SKM-1 treated with dmso at 0.1 percent for 144 hours (cell line): ENCODE measurements at regions not wholly inside any gene's neighbourhood (a gene's known extent, or its start where the extent isn't known, plus 50 kb on each side); places are given as distances from the start of the nearest gene placed in this dataset.

ENCODE experiments used
- DNase-seq: peaks from one replicate; lab custom pipeline; 2025; ENCODE audit not compliant: unreplicated experiment; lab: John Stamatoyannopoulos, UW

DNA sequence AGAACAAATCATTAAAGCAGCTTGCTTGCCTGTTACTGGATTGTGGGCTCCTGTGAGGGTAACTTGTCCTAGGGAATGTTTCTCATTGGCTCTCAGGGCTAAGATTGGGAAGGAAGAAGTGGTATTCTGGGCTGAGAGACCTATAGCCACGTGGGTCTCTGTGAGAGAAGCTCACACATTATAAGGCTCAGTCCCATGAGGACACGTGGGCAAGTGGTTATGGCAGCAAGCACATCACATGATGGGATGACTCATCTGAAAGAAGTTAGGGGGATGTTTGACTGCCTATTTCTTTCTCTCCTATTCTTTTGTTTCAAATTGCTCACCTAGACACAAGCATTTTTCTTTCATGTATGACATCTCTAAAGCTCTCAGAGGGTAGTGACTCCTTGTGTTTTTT, 418.0 kb upstream of the ST6GAL2 start:
- DNase-seq, result no peak

DNA sequence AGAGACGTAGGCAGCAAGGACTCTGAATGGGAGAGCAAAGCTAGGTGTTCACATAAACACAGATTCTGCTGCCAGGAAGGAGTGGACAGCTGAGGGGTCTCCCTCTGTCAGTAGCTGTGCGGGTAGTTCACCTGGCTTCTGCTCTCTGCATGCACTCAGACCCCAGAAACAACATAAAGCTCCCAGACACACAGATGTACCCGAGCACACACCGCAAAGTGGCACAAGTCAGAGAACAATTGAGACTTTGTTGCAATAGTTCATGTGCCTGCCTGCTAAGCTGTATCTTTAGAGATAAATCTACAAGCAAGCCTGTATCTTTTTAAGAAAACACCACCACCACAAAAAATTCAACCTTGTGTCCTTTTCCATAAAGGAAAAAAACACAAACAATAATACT, 420.0 kb upstream of the ST6GAL2 start:
- no peak for DNase-seq

GRCh38 chr2:107306881-107307280, 420.9 kb upstream of the ST6GAL2 start:
- DNase-seq, result no peak

DNA sequence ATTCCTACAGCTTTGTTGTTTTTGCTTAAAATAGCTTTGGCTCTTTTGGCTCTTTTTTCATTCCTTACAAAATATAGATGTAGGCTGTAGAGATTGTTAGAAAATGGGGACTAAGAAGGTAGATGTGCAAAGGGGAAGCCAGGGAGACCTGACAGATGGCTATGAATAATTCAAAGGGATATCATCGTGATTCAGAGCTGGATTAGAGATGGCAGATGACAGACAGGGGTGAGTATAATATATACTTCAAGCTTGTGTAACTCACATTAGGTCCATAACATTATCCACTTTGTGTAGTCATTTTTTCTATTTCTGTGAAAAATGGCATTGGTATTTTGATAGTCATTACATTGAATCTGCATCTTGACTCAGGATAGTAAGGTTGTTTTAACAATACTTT, 422.9 kb upstream of the ST6GAL2 start:
- no peak for DNase-seq

DNA sequence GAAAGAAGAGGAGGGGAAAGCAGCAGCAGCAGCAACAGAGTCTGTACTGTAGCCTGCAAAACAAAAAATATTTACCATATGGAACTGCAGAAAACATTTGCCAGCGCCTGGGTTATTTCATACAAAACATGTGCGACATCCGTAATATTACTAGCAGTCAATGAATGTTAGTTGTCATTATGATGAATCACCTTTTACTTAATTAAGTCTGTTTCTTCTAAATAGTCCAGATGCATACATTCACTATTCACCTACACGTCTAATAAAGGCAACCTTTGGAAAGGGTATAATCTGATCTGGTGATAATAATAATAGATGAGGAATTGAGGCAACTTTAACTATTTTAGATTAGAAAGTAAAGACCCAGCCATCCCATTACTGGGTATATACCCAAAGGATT, 426.3 kb upstream of the ST6GAL2 start:
- DNase-seq, result no peak

- DNase-seq, result no peak
Observed at GRCh38 chr2:107313316-107313715, 427.3 kb upstream of the ST6GAL2 start.

DNA sequence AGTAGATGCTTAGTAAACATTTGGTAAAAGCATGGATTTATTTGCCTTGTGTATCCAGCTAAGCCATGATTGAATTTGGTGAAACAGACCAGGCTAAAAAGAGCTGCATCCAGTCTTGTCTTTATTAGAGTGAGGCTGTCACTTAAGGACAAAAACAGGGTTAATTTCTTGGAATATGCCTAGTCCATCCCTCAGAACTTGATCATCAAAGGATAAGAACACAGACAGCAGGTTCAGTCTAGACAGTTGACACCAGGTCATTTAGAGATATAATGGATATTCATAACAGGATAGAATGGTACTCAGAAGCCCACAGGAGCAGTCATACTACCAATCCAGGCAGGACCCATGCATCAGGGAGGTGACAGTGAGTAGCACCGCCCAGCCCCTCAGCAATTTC, 434.9 kb upstream of the ST6GAL2 start:
- DNase-seq, result no peak

DNA sequence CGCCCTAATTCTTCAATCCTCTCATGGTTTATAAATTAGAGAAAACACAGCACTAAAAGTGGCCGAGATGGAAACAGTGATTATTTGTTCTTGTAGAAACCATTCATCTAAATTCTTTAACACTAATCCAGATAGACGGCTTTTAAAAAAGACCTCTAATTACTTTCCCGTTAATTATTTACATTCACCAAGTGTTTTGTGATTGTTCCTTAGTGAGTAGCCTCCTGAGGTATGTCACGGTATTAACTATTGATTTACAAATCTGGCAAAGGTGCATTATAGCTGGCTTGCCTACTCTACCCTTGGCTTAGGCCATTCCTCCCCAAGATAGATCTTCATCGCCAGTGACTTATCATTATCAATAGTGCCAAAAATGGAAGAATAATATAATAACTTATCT, 436.4 kb upstream of the ST6GAL2 start:
- DNase-seq, result no peak

- DNase-seq, result no peak
Observed at GRCh38 chr2:107323946-107324565, 438.1 kb upstream of the ST6GAL2 start.

- no peak for DNase-seq
Observed at GRCh38 chr2:107325981-107326786, 440.2 kb upstream of the ST6GAL2 start.

- DNase-seq, result no peak
Observed at GRCh38 chr2:107334306-107334705, 448.3 kb upstream of the ST6GAL2 start.

DNA sequence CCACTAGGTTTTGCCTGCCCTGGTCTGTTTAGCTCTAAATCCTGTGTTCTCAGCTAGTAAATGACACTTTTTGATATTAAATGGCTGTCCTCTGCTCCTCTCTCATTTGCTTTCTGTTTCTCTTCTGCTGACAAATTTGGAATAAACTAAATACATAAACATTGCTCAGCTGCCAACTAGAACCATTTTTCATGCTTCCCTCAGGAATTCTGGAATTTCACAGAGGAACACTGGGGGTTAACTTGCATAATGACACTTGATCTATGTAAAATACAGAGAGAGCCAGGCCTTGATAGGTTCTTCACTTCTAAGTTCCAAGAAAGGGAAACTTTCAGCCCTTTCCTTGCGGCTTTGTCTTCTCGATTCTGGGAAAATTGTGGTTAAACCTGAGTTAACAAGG, 450.6 kb upstream of the ST6GAL2 start:
- DNase-seq, result no peak

GRCh38 chr2:107337209-107337898, 451.4 kb upstream of the ST6GAL2 start:
- no peak for DNase-seq

DNA sequence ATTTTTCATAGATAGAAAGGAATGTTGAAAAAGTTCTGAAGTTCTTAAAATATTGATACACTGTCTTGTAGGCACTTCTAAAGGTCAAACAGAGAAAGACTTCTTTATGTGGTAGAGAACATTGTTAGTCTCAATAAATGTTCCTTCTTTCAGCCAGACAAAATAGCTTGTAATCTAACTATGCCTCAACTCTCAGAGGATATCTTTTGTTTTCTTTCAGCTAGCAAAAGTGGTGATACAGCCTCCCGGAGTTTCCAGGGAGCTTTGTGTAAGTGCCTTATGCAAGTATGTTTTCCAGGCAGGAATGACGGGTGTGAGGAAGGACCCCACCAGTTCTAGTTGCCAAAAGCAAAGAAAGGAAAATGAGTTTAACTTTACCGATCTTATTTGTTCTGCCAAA, 452.1 kb upstream of the ST6GAL2 start:
- no peak for DNase-seq

DNA sequence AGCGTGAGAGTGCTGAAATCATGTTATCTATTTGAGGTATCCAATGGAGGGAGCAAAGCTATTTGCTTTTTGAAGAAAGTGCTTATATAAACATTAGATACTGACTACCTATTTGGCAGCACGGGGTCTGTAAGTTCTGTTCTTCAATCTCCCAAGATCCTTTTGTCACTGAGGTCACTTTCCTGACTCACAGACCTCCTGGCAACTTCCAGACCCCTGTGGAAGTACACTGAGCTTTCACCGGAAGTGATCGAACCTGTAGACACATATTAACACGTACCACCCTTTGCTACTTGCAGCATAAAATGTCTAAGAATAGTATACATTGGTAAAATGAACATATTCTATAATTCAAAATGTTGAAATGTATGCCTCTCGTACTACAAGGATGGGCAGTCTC, 452.6 kb upstream of the ST6GAL2 start:
- no peak for DNase-seq

DNA sequence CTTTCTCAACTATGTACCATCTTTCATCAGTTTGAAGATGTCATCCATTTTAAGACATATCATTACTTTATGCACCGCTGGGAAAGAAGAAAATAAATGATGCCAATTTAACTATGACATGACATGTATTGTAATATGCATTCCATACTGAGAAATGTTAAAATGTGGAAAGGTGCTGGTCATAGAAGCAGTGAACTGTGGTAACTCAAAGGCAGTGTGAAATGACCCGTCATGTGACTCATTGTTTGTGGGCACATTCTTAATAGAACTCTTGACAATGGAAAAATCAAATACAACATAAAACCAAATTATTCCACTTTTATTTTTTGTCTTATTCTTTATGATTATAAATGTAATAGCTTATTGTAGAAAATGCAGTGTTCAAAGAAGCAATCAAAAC, 455.0 kb upstream of the ST6GAL2 start:
- no peak for DNase-seq

- no peak for DNase-seq
Observed at GRCh38 chr2:107349329-107349728, 463.4 kb upstream of the ST6GAL2 start.

- no peak for DNase-seq
Observed at GRCh38 chr2:107354175-107354574, 468.2 kb upstream of the ST6GAL2 start.

DNA sequence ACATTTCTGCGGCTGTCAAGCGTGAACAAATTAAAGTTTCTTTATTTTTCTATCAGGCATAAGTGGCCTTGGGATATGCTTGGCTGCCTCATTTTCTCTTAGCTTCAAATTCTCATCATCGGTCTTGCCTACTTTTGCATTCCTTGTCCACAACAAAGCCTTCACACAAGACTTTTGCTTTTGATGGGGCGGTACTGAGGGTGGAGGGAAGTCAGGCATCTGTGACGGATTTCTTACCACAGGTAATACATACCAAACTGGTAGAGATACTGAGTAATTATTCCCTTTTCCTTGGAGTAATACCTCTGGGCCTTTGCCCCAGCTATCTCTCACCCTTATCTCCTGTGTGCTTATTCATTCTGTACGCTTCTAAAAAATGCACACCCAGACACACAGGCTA, 468.3 kb upstream of the RGPD4 start:
- no peak for DNase-seq

DNA sequence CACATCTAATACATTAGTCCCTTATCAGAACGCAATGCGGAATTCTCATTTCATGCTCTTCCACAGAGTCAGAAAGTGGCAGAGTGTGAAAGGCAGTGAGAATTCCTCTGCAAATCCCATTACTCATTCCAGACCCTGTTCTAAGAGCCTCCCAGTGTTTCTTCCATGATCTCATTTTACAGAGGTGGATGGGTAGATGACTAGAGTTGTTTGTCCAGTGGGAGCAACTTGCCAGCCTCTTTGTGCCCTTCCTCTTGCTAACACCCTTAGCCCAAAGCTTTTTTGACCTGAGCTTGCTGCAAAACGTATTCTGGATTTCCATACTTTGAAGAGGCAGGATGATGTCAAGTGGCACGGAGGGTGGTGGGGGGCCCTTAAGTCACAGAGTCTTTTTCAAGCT, 467.7 kb upstream of the RGPD4 start:
- no peak for DNase-seq

GRCh38 chr2:107361751-107362381, 464.8 kb upstream of the RGPD4 start:
- no peak for DNase-seq

DNA sequence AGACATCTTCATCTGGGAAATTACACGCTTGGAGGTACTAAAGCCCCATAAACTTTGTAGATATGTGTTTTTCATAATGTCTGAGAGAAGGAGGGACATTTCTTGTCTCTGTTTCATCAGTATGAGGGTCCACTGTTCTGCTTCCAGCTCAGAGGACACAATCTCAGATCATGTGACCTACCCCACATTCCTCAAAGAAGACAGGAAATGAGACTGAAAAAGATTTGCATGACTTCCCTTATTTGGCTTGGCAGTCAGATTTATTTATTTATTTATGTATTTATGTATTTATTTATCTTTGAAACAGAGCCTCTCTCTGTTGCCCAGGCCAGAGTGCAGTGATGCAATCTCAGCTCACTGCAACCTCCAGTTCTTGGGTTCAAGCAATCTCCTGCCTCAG, 463.7 kb upstream of the RGPD4 start:
- DNase-seq, result no peak
